GM21737 (cell line): ENCODE measurements at regions not wholly inside any gene's neighbourhood (a gene's known extent, or its start where the extent isn't known, plus 50 kb on each side); places are given as distances from the start of the nearest gene placed in this dataset.

Experiments used
- ATAC-seq: cut with Tn5 transposase; IDR thresholded peaks from one replicate; pipeline ENCODE4 v1.9.1; 2021; ENCODE audit warnings: mild to moderate bottlenecking, moderate library complexity; ENCODE audit not compliant: unreplicated experiment

DNA sequence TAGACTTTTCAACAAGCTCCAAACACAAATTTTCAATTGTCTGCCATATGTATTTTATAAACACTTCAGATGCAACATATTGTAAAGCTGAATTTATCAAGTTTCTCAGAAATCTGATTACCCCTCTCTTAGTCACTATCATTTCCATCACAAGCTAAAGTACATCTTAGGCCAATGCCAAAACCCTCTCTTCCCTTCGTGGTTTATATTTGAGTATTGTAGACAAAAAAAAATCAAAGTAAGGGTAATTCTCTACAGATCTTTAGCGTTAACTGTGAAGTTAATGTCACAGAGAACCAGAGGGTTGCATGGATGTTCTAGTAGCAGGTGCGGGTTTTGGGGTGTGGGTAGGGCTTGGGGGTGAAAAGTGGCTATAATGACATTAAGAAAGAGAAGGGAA, 387.7 kb upstream of the PTGER4 start:
- ATAC-seq = no peak

GRCh38 chr5:40291338-40291737, 388.4 kb upstream of the PTGER4 start:
- ATAC-seq = no peak

- ATAC-seq = no peak
These were observed 390.8 kb upstream of the PTGER4 start for GRCh38 chr5:40288800-40289485.

DNA sequence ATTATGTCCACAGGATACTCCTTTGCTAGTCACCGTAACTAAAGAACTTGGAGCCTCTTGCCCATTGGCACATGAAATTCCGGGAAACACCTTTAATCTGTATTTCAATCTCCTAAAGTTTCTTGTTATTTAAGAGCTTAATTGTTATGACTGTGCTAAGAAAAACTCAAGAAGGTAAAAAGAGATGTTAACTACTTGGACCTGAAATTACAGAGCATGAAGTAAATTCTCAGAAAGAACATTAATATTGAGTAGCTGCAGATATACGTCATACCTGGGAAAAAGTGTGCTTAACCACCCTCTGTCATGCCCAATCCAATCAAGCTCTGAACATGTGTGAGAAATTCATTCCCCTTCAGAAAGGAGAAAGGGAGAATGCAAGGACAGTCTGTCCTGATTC, 394.9 kb upstream of the PTGER4 start:
- no peak for ATAC-seq

- ATAC-seq = no peak
These were observed 400.8 kb upstream of the PTGER4 start for GRCh38 chr5:40278881-40279280.

- ATAC-seq = no peak
These were observed 402.4 kb upstream of the PTGER4 start for GRCh38 chr5:40277161-40277906.

DNA sequence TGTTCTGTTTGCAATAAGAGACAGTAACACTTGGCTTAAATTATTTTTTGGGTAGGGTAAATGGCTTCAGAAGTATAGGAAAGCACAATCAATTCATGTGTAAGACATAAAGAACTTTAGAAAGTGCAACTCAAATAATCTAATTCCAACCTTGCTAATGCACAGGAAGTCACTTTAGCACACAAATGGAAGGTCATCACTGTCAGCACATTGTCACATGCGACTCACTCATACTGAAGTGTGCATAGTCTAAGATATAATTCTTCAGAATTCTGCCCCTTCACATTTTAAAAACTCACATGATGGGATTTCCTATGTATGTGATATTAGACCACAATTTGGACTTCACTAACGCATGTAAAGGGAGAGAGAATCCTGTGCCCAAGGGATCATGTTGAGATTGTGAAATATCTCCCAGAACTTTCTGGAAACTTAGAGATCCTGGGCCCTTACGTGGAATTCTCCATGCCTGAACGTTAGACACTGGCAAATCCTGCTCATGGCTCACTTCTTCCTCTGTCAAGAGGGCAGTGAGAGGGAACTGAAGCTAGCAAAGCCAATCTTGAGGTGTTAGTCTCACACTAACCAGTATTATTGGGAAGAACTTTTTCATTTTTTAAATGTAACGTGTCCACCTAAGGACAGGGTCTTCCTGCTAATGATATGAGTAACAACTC, 403.2 kb upstream of the PTGER4 start:
- ATAC-seq = no peak

DNA sequence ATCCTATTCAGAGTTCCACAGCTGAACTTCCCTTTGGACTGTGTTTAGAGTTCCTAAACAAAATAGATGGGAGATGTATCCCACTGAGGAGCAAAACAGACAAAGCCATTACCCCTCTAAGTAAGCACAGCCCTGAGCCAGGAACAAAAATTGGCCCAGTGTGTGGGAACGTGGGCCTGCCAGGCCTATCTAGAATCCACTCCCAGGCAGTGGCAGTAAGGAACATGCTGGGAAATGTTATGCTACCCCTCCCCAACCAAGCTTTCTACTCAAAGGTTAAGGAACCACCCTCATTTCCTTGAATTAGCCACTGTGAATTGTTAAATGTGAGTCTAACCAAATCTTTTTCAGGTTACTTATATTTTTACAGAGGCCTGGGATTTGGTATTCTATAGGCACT, 405.1 kb upstream of the PTGER4 start:
- ATAC-seq = no peak

DNA sequence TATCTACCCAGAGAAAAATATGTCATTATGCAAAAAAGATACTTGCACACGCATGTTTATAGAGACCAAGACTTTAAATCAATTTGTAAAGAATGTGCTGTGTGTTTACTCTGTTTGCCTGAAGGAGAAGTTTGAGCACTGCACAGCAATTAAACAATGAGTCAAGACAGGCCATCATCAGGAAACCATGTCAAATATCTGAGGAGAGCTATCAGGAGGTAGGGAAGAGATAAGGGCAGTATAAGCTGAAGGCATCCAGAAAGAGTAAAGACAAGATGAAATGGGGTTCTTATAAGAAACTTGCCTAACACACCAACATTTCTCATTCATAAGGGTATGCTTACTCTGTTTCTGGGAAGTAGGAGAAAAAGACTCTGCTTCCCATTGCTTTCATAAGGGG, 405.8 kb upstream of the PTGER4 start:
- no peak for ATAC-seq

- no peak for ATAC-seq
These were observed 408.2 kb upstream of the PTGER4 start for GRCh38 chr5:40271476-40271875.

- ATAC-seq = no peak
These were observed 409.4 kb upstream of the PTGER4 start for GRCh38 chr5:40270274-40270845.

DNA sequence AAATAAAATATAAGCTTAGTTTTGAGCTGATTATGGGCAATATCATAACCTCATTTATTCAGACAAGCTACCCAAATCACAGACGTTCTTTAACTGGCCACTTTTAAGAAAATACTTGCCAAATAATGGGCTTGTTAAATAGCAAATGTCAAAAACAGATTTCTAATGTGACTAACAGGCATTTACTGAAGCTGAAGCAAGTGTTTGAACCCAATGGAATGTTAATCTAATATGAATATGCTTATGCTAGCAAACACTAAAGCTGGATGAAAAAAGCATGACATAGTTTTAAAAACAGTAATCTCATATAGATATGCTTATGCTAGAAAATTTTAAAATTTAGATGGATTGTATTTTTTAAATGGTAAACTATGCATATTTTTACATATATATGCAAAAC, 411.6 kb upstream of the PTGER4 start:
- ATAC-seq = no peak

- no peak for ATAC-seq
These were observed 412.8 kb upstream of the PTGER4 start for GRCh38 chr5:40266952-40267351.

DNA sequence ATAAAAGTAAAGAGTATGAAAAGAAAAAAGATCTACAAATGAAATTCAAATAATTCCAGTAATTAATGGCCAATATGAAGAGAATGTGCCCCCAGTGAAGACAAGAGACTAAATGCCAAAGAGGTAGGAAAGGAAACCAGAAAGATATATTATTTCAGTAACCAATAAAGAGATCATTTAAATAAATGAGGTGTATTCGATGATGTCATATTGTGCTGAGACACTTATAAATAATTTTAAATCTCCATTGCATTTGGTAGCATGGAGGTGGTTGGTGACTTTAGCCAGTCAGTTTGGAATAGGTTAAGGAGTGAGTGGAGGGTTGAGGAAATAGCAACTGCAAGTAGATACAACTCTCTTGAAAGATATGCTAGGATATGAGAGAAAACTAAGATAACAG, 417.7 kb upstream of the PTGER4 start:
- ATAC-seq = no peak

GRCh38 chr5:40260361-40260760, 419.4 kb upstream of the PTGER4 start:
- no peak for ATAC-seq

DNA sequence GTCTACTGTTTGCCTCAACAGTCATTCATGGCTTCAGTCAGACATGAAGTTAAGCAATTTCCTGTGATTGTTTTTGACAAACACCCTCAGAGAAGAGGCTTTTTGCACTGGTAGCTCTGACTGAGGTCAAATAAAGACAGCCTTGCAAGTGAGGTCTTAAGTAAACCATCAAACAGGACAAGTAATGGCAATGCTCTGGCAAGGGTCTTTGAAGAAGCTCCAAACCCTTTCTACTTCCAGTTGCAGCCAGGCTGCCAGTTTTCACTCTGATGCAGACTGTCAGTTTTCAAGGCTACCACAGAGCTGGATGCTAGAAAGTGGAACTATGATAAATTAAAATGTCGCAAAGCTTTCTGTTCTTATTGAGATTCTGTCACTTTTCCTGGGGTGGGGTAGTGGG, 421.5 kb upstream of the PTGER4 start:
- ATAC-seq = no peak

- no peak for ATAC-seq
These were observed 439.0 kb upstream of the PTGER4 start for GRCh38 chr5:40240671-40241070.

DNA sequence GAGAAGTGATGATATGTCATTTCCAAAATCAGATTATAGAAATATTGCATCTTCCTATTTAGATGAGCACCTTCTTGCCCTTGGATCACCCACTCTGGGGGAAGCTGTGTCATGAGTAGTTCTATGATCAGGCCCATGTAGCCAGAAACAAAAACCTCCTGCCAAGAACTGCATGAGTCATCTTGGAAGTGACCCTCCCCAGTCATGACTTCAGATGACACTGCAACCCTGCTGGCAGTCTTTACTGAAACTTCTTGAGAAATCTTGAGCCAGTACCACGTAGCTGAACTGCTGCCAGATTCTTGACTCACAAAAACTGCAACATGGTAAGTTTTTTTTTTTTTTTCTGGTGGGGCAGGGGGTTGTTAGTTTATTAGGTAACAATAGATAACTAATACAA, 439.6 kb upstream of the PTGER4 start:
- ATAC-seq = no peak

GRCh38 chr5:40238066-40238745, 441.5 kb upstream of the PTGER4 start:
- ATAC-seq = no peak

DNA sequence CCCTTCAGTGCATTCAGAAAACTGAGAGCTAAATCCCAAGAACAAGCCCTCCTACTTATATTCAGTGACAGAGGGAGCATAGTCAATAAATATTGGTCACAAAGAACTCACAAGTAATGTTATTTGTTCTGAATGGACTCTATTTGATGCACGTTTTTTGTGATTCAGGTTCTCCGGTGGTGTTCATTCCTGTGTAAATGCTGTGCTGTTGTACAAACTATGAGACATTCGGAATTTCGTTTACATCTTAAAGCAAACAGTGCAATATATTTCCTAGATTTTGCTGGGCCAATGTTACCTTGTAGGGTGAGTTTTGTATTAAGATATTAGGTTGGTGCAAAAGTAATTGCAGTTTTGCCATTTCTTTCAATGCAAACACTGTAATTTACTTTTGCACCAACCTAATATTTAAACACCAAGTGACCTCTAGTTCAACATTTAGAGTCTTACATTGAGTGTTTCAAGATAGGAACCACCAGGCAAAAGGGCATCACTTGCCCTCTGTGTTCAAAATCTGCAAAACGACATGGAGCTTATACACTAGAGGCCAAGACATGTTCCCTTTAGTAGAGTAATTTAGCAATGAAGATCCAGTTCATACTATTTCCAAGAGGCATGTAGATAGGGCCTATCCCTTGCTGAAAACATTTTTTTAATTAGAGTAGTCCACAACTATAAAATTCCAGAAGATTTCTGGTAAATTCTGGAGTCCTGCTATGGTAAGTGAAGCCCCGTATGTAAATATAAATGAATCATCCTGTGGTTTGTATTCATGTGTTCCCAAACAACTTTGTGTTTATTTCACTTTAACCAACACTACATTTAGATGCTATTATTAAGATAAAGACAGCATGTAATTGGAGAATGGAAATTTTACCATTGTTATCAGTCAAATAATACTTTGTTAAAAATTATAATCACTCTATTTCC, 444.0 kb upstream of the PTGER4 start:
- no peak for ATAC-seq
